GM12864 (cell line): ENCODE measurements at regions not wholly inside any gene's neighbourhood (a gene's known extent, or its start where the extent isn't known, plus 50 kb on each side); places are given as distances from the start of the nearest gene placed in this dataset.

Source experiments
- DNase-seq: peaks from one replicate; pipeline ENCODE4 v3.0.0-alpha.2; 2011; ENCODE audit warnings: low read depth
- H3K4me3 ChIP-seq: 2 replicates; pipeline ENCODE4 v1.5.1; 2011; ENCODE audit warnings: mild to moderate bottlenecking, low read depth, low read length, control low read depth
- CTCF ChIP-seq: IDR thresholded peaks from 2 replicates; pipeline ENCODE4 v1.5.1; 2011; ENCODE audit warnings: low read depth, mild to moderate bottlenecking, moderate library complexity, low read length, control low read depth, inconsistent platforms; ENCODE audit errors: missing control alignments

GRCh38 chr10:33112831-33113455 lies 154.9 kb upstream of the ITGB1 start:
- DNase-seq: no peak
- no peak for TF ChIP-seq CTCF

GRCh38 chr10:33111488-33112051 lies 153.5 kb upstream of the ITGB1 start:
- H3K4me3 ChIP-seq: no peak overlapping the region
- no peak for TF ChIP-seq CTCF
- DNase-seq: no peak

More at GRCh38 chr10:33112831-33113455, 154.9 kb upstream of the ITGB1 start:
- no peak overlapping the region for H3K4me3 ChIP-seq

GRCh38 chr10:33109788-33110469 lies 151.9 kb upstream of the ITGB1 start:
- no peak for TF ChIP-seq CTCF
- H3K4me3 ChIP-seq: no peak overlapping the region
- DNase-seq: no peak

- no peak overlapping the region for H3K4me3 ChIP-seq
- DNase-seq: no peak
- TF ChIP-seq CTCF: no peak
These were observed 151.4 kb upstream of the ITGB1 start for GRCh38 chr10:33109384-33109783.

- no peak for DNase-seq
- TF ChIP-seq CTCF: no peak
- H3K4me3 ChIP-seq: no peak overlapping the region
These were observed 149.9 kb upstream of the ITGB1 start for GRCh38 chr10:33107953-33108352.

- TF ChIP-seq CTCF: peak; percentile 31
These were observed 148.7 kb upstream of the ITGB1 start for GRCh38 chr10:33106767-33107166.

More at GRCh38 chr10:33106767-33107166, 148.7 kb upstream of the ITGB1 start:
- no peak for DNase-seq
- H3K4me3 ChIP-seq: no peak overlapping the region
